Fibroblast of pulmonary artery (primary cell): ENCODE measurements at regions not wholly inside any gene's neighbourhood (a gene's known extent, or its start where the extent isn't known, plus 50 kb on each side); places are given as distances from the start of the nearest gene placed in this dataset.

Experiments used
- DNase-seq: peaks from one replicate; pipeline ENCODE4 v3.0.0-alpha.2; 2010; ENCODE audit warnings: low read depth
- H3K4me3 ChIP-seq: replicated peaks from 2 replicates; pipeline ENCODE4 v1.5.1; 2011; ENCODE audit warnings: low read depth, mild to moderate bottlenecking, control low read depth, low read length, moderate library complexity
- TF ChIP-seq, protein P1 (sequence below): IDR thresholded peaks from 2 replicates; pipeline ENCODE4 v1.5.1; 2011; ENCODE audit warnings: mild to moderate bottlenecking, control low read depth, low read length, inconsistent platforms; ENCODE audit errors: missing control alignments

DNA sequence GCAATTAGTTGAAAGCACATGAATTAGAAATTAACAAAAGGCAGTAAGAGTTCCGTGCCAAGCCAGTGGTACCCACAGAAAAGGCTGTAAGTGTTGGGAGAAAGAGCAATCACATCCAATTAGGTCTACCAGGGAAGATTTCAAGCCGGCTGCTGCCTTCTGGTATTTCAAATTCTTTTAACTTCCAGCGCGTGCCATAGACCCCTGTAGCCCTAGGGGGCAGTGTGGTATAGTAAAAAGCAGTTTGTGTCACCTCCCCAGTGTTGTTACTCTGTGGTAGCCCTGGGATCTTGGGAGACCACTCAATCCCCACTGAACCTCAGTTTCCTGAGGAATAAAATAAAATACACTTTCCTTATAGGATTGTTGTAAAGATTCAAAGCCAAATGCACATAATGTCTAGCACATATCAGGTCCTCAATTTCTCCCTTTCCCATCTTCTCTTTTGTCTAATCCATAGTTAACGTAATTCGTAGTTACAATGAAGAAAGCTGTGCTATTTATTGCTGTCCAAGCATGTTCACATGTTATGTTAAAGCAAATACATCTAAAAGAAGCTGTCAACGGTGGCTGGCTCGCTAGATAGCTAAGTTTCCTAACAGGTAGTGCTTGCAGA, 230.2 kb downstream of the TDRD3 start:
- no peak overlapping the region for H3K4me3 ChIP-seq
- DNase-seq: peak; percentile 42
- TF ChIP-seq, protein P1, sequence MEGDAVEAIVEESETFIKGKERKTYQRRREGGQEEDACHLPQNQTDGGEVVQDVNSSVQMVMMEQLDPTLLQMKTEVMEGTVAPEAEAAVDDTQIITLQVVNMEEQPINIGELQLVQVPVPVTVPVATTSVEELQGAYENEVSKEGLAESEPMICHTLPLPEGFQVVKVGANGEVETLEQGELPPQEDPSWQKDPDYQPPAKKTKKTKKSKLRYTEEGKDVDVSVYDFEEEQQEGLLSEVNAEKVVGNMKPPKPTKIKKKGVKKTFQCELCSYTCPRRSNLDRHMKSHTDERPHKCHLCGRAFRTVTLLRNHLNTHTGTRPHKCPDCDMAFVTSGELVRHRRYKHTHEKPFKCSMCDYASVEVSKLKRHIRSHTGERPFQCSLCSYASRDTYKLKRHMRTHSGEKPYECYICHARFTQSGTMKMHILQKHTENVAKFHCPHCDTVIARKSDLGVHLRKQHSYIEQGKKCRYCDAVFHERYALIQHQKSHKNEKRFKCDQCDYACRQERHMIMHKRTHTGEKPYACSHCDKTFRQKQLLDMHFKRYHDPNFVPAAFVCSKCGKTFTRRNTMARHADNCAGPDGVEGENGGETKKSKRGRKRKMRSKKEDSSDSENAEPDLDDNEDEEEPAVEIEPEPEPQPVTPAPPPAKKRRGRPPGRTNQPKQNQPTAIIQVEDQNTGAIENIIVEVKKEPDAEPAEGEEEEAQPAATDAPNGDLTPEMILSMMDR: peak; percentile 70
